ENCODE measurements at regions not wholly inside any gene's neighbourhood (a gene's known extent, or its start where the extent isn't known, plus 50 kb on each side); places are given as distances from the start of the nearest gene placed in this dataset.

GRCh38 chr1:115479055-115479482, 141.0 kb upstream of the NGF start:
- no peak for TF ChIP-seq Cebpa-rat (IDR thresholded peaks at IDR 0.05)
- H3K27ac ChIP-seq, result no peak overlapping the region
- H3K4me3 ChIP-seq, result no peak overlapping the region
- H3K27me3 ChIP-seq, result no peaks in the 10 kb centered on the region
- H3K36me3 ChIP-seq, result no peaks in the 10 kb centered on the region
- no peak overlapping the region for H3K9ac ChIP-seq
- H3K9me3 ChIP-seq (replicated peaks in 1 of 11), result no peaks in the 10 kb centered on the region
- no peaks in the 10 kb centered on the region; a peak in 1 of 22 replicates for H4K20me1 ChIP-seq
- H3K4me1 ChIP-seq, result peaks cover 0 to 16% (median 11%) of the 10 kb centered on the region in 10 experiments; a peak in 11 of 20 replicates
- no peak overlapping the region for H3K4me2 ChIP-seq

- Histone ChIP-seq H4K20me1 (no peaks in the 10 kb centered on the region; a peak in 1 of 22 replicates), H3K4me2 (no peak overlapping the region), H3K27ac (no peak overlapping the region), H3K9ac (no peak overlapping the region), H3K4me1 (peaks cover 0 to 16% (median 11%) of the 10 kb centered on the region in 10 experiments; a peak in 11 of 20 replicates), H3K9me3 (replicated peaks in 1 of 11) (no peaks in the 10 kb centered on the region), H3K4me3 (no peak overlapping the region), H3K27me3 (no peaks in the 10 kb centered on the region), H3K36me3 (no peaks in the 10 kb centered on the region)
- no peak for TF ChIP-seq Cebpa-rat (IDR thresholded peaks at IDR 0.05)
These were observed 139.0 kb upstream of the NGF start for GRCh38 chr1:115477071-115477470.

DNA sequence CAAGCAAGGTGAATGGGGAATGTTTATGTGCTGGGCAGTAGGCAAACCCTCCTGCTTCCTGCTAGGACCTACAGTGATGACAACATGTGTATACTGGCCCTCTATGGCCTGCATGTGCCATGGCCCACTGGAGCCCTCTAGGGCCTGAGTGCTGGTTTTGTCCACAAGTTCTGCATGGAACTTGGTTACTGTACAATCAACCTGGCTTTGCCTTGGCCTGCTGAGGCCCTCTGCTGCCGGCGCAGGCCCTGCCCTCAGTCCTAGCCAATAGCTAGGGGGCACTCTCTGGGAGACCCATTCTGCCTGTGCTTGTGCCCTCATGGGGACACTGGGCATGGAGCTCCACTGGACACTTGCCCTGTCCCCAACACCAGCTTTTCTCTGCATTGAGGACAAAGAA, 138.6 kb upstream of the NGF start:
- Histone ChIP-seq H4K20me1 (no peaks in the 10 kb centered on the region; a peak in 1 of 22 replicates), H3K9ac (no peak overlapping the region), H3K36me3 (no peaks in the 10 kb centered on the region), H3K4me3 (no peak overlapping the region), H3K4me1 (peaks cover 0 to 16% (median 11%) of the 10 kb centered on the region in 10 experiments; a peak in 11 of 20 replicates), H3K4me2 (no peak overlapping the region), H3K27ac (no peak overlapping the region), H3K27me3 (no peaks in the 10 kb centered on the region), H3K9me3 (replicated peaks in 1 of 11) (no peaks in the 10 kb centered on the region)
- TF ChIP-seq Cebpa-rat (IDR thresholded peaks at IDR 0.05), result no peak

- TF ChIP-seq Cebpa-rat (IDR thresholded peaks at IDR 0.05), result no peak
These were observed 137.9 kb upstream of the NGF start for GRCh38 chr1:115475901-115476300.

DNA sequence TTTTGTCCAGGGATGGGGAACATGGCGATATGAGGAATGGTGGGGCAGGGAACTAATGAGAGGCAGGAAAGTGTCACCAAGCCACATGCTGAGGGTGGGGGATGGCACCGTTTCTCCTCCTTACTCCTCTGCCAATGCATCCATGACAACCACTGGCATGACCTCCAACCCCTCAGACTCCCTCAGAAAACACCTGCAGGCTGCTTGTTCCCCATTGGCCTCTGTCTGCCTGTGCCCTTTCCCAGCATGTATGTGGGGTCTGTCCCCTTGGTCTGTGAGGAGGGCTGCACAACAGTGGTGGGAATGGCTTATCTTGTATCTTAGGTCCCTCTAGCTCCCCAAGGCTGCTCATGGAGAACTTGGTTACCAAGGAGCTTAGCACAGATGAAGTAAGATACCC, 137.2 kb upstream of the NGF start:
- peaks cover 2 to 24% (median 14%) of the 10 kb centered on the region in 10 experiments for H3K4me1 ChIP-seq
- H3K36me3 ChIP-seq, result no peaks in the 10 kb centered on the region
- peak overlapping the region in 7 of 11 experiments; percentile 24 to 56 (median 45); a peak in 12 of 22 replicates for H3K4me2 ChIP-seq
- H3K27ac ChIP-seq, result no peak overlapping the region
- no peaks in the 10 kb centered on the region for H3K27me3 ChIP-seq
- H4K20me1 ChIP-seq, result no peaks in the 10 kb centered on the region; a peak in 1 of 22 replicates
- no peak overlapping the region for H3K9ac ChIP-seq
- no peak for TF ChIP-seq Cebpa-rat (IDR thresholded peaks at IDR 0.05)
- no peaks in the 10 kb centered on the region for H3K9me3 ChIP-seq (replicated peaks in 1 of 11)
- no peak overlapping the region for H3K4me3 ChIP-seq

More at GRCh38 chr1:115475901-115476300, 137.9 kb upstream of the NGF start:
- Histone ChIP-seq H3K27me3 (no peaks in the 10 kb centered on the region), H4K20me1 (no peaks in the 10 kb centered on the region; a peak in 1 of 22 replicates), H3K27ac (no peak overlapping the region), H3K4me2 (peak overlapping the region in 7 of 11 experiments; percentile 24 to 56 (median 45); a peak in 10 of 22 replicates), H3K36me3 (no peaks in the 10 kb centered on the region), H3K4me3 (no peak overlapping the region), H3K9ac (no peak overlapping the region), H3K9me3 (replicated peaks in 1 of 11) (no peaks in the 10 kb centered on the region), H3K4me1 (peaks cover 0 to 20% (median 11%) of the 10 kb centered on the region in 10 experiments; a peak in 11 of 20 replicates)

DNA sequence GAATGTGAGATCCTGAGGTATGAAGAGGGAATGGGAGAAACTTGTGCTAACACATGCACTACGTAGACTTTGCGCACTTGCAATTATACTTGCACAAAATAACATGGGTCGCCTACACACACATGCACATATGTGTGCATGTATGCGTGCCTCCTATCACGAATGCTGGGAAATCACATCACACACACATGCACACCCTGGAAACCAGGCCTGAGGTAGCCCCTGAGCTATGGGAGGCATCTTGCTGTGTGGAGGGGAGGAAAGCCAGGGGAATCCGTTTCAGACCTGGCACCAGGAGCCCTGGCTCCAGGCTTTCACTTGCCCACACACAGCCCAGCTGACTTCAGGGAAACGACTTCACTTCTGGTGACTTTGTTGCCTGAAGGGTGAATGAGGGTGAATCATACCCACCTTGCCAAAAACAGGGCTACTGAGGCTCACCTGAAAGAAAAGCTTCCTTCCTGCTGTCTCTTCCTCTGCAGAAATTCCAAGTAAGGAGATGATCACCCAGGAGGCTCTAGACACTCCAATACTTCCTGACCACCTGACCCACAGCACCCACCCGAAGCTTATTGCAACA, 136.0 kb upstream of the NGF start:
- no peak overlapping the region for H3K27ac ChIP-seq
- peaks cover 8 to 30% (median 20%) of the 10 kb centered on the region in 10 experiments for H3K4me1 ChIP-seq
- H3K27me3 ChIP-seq, result no peaks in the 10 kb centered on the region
- TF ChIP-seq Cebpa-rat (IDR thresholded peaks at IDR 0.05), result no peak
- no peaks in the 10 kb centered on the region; a peak in 1 of 22 replicates for H4K20me1 ChIP-seq
- H3K9me3 ChIP-seq (replicated peaks in 1 of 11), result no peaks in the 10 kb centered on the region
- H3K4me2 ChIP-seq, result no peak overlapping the region
- no peak overlapping the region for H3K4me3 ChIP-seq
- no peaks in the 10 kb centered on the region for H3K36me3 ChIP-seq
- H3K9ac ChIP-seq, result no peak overlapping the region

DNA sequence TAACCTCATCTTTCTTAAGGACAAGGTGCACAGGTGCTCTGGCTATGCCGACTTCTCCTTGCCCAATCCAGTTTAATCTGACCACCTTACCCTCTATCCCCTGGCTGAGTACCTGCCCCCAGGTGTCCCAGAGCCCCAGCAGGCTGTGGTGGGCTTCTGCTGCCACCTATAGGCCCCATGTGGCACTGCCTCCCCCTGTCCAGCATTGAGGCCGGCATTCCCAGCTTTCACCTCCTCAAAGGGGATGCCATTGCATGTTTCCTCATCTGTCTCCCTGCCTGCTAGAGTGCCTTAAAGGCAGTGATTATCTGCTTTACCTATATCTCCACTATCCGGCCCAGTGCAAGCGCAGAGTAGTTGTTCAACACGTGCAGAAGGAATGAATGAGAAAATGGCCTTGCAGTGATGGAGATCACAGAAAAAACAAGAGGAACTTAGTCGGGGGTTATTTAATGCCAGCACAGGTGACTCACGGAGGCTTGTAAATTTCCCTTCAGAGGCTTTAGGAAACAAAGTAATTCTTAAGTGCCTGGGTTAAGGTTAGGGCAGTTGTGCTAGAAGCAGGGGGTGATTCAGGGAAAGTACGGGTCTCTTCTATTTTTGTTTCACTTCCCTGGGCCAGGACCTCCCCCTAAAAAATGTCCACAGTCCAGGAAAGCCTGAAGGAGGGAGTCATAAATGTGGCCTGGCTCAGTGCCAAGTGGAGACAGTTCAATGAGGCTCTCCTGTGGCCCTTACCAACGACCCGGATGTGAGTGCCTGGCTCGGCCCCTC, 131.8 kb upstream of the NGF start:
- H3K9ac ChIP-seq, result no peak overlapping the region
- no peak overlapping the region for H3K27ac ChIP-seq
- peak overlapping the region; percentile 20 to 66 (median 46); a peak in 21 of 22 replicates for H3K4me2 ChIP-seq

DNA sequence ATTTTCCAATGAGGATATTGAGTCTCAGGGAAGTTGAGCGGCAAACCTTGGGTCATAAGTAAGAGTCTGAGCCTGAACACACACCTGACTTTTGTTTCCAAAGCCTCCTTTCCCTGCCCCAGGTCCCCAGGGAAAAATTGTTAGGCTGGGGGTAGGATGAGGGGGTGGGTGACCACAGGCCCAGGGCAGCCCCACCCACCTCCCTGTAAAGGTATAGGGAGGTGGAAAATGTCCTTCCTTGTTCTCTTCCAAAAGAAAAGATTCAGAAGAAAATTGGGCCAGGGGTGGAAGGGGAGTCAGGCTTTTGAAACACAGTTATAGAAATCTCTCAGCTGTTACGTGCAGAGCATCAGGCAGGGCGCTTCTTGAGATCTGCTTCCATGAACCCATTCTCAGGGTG, 129.7 kb upstream of the NGF start:
- Histone ChIP-seq H3K4me3 (no peak overlapping the region), H3K27me3 (no peaks in the 10 kb centered on the region), H3K9ac (no peak overlapping the region), H3K4me1 (peaks cover 9 to 23% (median 14%) of the 10 kb centered on the region in 10 experiments), H3K9me3 (replicated peaks in 1 of 11) (no peaks in the 10 kb centered on the region), H4K20me1 (no peaks in the 10 kb centered on the region), H3K4me2 (no peak overlapping the region), H3K27ac (no peak overlapping the region), H3K36me3 (no peaks in the 10 kb centered on the region)
- TF ChIP-seq Cebpa-rat (IDR thresholded peaks at IDR 0.05), result no peak

More for the DNA sequence above, 131.8 kb upstream of the NGF start:
- Histone ChIP-seq H3K9me3 (replicated peaks in 1 of 11) (no peaks in the 10 kb centered on the region), H3K27me3 (no peaks in the 10 kb centered on the region), H3K4me3 (no peak overlapping the region), H4K20me1 (no peaks in the 10 kb centered on the region), H3K4me1 (peaks cover 7 to 19% (median 10%) of the 10 kb centered on the region in 10 experiments; a peak in 19 of 20 replicates), H3K36me3 (no peaks in the 10 kb centered on the region)
- no peak for TF ChIP-seq Cebpa-rat (IDR thresholded peaks at IDR 0.05)

GRCh38 chr1:115467196-115467595, 129.1 kb upstream of the NGF start:
- no peak overlapping the region for H3K4me3 ChIP-seq
- no peak overlapping the region for H3K27ac ChIP-seq
- no peak for TF ChIP-seq Cebpa-rat (IDR thresholded peaks at IDR 0.05)
- no peaks in the 10 kb centered on the region for H3K36me3 ChIP-seq
- H3K9ac ChIP-seq, result no peak overlapping the region
- H3K4me1 ChIP-seq, result peaks cover 9 to 29% (median 20%) of the 10 kb centered on the region in 10 experiments
- H3K27me3 ChIP-seq, result no peaks in the 10 kb centered on the region
- no peaks in the 10 kb centered on the region for H3K9me3 ChIP-seq (replicated peaks in 1 of 11)
- H3K4me2 ChIP-seq, result no peak overlapping the region
- no peaks in the 10 kb centered on the region for H4K20me1 ChIP-seq

Measured in BLaER1 treated with 17β-estradiol and CSF1 and Interleukin-3, amounts not matched to agents 10 nM and 100 nM (cell line).